ENCODE measurements at regions not wholly inside any gene's neighbourhood (a gene's known extent, or its start where the extent isn't known, plus 50 kb on each side); places are given as distances from the start of the nearest gene placed in this dataset.

GRCh38 chr1:43067977-43068751, 103.9 kb downstream of the EBNA1BP2 start:
- DNase-seq (ENCODE audit: low spot score in 2 of 2, unreplicated experiment in 2 of 2), result no peak
- peak overlapping the region; percentile 89 for H3K27ac Mint-ChIP-seq
- H3K36me3 Mint-ChIP-seq, result no peaks in the 10 kb centered on the region
- no peak overlapping the region for H3K4me3 Mint-ChIP-seq
- no peaks in the 10 kb centered on the region for H3K9me3 Mint-ChIP-seq
- no peaks in the 10 kb centered on the region for H3K27me3 Mint-ChIP-seq (ENCODE audit: low read depth)
- TF ChIP-seq CTCF (IDR thresholded peaks at IDR 0.05; ENCODE audit: unreplicated experiment), result no peak
- H3K4me1 Mint-ChIP-seq, result peaks cover 52% of the 10 kb centered on the region

GRCh38 chr1:43067233-43067745, 104.8 kb downstream of the EBNA1BP2 start:
- H3K9me3 Mint-ChIP-seq, result no peaks in the 10 kb centered on the region
- H3K36me3 Mint-ChIP-seq, result no peaks in the 10 kb centered on the region
- TF ChIP-seq CTCF (IDR thresholded peaks at IDR 0.05; ENCODE audit: unreplicated experiment), result no peak
- DNase-seq (ENCODE audit: low spot score in 2 of 2, unreplicated experiment in 2 of 2), result no peak
- H3K27ac Mint-ChIP-seq, result peak overlapping the region; percentile 76
- no peak overlapping the region for H3K4me3 Mint-ChIP-seq
- peaks cover 48% of the 10 kb centered on the region for H3K4me1 Mint-ChIP-seq
- no peaks in the 10 kb centered on the region for H3K27me3 Mint-ChIP-seq (ENCODE audit: low read depth)

GRCh38 chr1:43066578-43066977, 105.5 kb downstream of the EBNA1BP2 start:
- no peak for DNase-seq (ENCODE audit: low spot score in 2 of 2, unreplicated experiment in 2 of 2)
- peaks cover 41% of the 10 kb centered on the region for H3K4me1 Mint-ChIP-seq
- no peaks in the 10 kb centered on the region for H3K36me3 Mint-ChIP-seq
- no peaks in the 10 kb centered on the region for H3K9me3 Mint-ChIP-seq
- no peak for TF ChIP-seq CTCF (IDR thresholded peaks at IDR 0.05; ENCODE audit: unreplicated experiment)
- peak overlapping the region; percentile 55 for H3K27ac Mint-ChIP-seq
- no peak overlapping the region for H3K4me3 Mint-ChIP-seq
- no peaks in the 10 kb centered on the region for H3K27me3 Mint-ChIP-seq (ENCODE audit: low read depth)

- H3K36me3 Mint-ChIP-seq, result no peaks in the 10 kb centered on the region
- no peak for TF ChIP-seq CTCF (IDR thresholded peaks at IDR 0.05; ENCODE audit: unreplicated experiment)
- no peaks in the 10 kb centered on the region for H3K27me3 Mint-ChIP-seq (ENCODE audit: low read depth)
- H3K27ac Mint-ChIP-seq, result no peak overlapping the region
- no peaks in the 10 kb centered on the region for H3K9me3 Mint-ChIP-seq
- peaks cover 36% of the 10 kb centered on the region for H3K4me1 Mint-ChIP-seq
- no peak overlapping the region for H3K4me3 Mint-ChIP-seq
- DNase-seq (ENCODE audit: low spot score in 2 of 2, unreplicated experiment in 2 of 2), result no peak
Observed at GRCh38 chr1:43065616-43066399, 106.3 kb downstream of the EBNA1BP2 start.

GRCh38 chr1:43065191-43065590, 106.5 kb upstream of the SLC2A1 start:
- no peak for DNase-seq (ENCODE audit: low spot score in 2 of 2, unreplicated experiment in 2 of 2)
- H3K27ac Mint-ChIP-seq, result no peak overlapping the region
- no peak overlapping the region for H3K4me3 Mint-ChIP-seq

More at GRCh38 chr1:43065191-43065590, 106.5 kb upstream of the SLC2A1 start:
- Mint-ChIP-seq H3K27me3 (ENCODE audit: low read depth) (no peaks in the 10 kb centered on the region), H3K36me3 (no peaks in the 10 kb centered on the region), H3K9me3 (no peaks in the 10 kb centered on the region), H3K4me1 (peaks cover 34% of the 10 kb centered on the region)
- no peak for TF ChIP-seq CTCF (IDR thresholded peaks at IDR 0.05; ENCODE audit: unreplicated experiment)

All from mesothelial cell of epicardium (in vitro differentiated cells).